VCaP (cell line): ENCODE measurements at regions not wholly inside any gene's neighbourhood (a gene's known extent, or its start where the extent isn't known, plus 50 kb on each side); places are given as distances from the start of the nearest gene placed in this dataset.
A peak's percentile ranks its signal among the peaks of the same experiment; 100 is the strongest.
"Not testable (repeated sequence)": the region's sequence is repeated elsewhere in the genome, so short reads cannot be mapped to it uniquely, and the experiment has no call there.

ENCODE experiments used
- H3K27ac ChIP-seq: fragments of 450-650 bp; 2 replicates; pipeline ENCODE4 v1.5.1; 2017
- TF ChIP-seq, protein P1 (sequence below): fragments of 450-650 bp; conservative IDR thresholded peaks from 2 replicates; pipeline ENCODE4 v1.5.1; 2017; ENCODE audit warnings: mild to moderate bottlenecking, moderate library complexity

DNA sequence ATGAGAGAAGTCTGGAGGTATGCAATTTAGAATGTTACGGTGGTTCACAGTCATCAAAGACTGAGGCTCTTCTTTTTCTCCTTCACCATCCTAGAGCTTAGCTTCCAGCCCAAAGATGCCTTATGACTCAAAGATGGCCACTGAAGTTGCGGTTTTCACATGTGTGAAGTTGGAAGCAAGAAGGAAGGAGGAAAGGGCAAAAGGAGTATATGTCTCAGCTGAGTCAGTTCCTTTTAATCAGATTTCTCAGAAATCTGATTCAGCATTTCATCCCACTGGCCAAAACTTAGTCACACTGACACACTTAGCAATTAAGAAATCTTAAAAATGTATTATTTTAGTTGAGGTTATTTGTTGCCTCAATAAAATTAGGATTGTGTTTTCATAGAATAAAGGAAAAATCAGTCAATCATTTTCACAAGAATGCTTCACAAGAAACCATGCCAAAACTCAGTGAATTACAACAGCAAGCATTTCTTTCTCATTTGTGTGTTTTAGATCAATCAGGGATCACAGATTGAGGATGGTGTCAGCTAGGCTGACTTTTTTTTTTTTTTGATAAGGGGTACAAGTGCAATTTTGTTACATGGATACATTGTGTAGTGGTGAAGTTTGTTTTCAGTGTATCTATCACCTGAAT lies 211.1 kb upstream of the GADL1 start:
- TF ChIP-seq, protein P1, sequence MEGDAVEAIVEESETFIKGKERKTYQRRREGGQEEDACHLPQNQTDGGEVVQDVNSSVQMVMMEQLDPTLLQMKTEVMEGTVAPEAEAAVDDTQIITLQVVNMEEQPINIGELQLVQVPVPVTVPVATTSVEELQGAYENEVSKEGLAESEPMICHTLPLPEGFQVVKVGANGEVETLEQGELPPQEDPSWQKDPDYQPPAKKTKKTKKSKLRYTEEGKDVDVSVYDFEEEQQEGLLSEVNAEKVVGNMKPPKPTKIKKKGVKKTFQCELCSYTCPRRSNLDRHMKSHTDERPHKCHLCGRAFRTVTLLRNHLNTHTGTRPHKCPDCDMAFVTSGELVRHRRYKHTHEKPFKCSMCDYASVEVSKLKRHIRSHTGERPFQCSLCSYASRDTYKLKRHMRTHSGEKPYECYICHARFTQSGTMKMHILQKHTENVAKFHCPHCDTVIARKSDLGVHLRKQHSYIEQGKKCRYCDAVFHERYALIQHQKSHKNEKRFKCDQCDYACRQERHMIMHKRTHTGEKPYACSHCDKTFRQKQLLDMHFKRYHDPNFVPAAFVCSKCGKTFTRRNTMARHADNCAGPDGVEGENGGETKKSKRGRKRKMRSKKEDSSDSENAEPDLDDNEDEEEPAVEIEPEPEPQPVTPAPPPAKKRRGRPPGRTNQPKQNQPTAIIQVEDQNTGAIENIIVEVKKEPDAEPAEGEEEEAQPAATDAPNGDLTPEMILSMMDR = no peak
- H3K27ac ChIP-seq = peak overlapping the region; percentile 46

DNA sequence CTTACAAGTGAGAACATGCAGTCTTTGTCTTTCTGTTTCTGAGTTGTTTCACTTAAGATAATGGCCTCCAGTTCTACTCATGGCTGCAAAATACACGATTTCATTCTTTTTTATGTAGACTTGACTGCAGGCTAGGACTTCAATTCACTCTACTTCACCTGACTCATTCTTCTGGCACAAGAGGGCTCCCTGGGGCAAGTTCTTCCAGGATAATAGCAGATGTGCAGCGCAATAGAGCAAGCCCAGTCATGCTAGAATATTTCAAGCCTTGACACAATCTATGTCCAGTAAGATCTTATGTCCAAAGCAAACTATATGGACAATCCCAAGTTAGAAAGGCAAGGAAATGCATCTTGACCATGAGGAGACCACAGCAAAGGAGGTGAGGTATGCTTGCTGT lies 211.7 kb upstream of the GADL1 start:
- TF ChIP-seq, protein P1 = no peak
- no peak overlapping the region; the same call in 1 of the 2 replicates for H3K27ac ChIP-seq

DNA sequence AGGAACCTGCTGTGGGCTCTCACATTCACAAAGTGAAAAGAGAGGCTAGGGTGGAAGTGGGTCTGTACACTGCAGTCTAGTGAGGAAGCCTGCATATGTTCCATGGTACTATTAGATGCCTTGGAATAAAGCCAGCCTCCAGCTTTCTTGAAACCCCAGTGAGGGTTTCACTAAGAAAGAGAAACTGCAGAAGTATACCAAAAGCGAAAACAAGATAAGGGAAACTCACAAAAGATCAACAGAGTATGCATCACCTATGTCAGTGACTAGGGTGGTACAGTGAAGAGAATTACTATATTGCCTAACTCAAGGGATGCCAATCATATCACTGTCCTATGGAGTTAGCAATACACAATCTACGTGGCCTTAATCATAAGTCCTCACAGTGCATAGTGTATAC lies 212.5 kb upstream of the GADL1 start:
- TF ChIP-seq, protein P1 = no peak
- no peak overlapping the region for H3K27ac ChIP-seq

DNA sequence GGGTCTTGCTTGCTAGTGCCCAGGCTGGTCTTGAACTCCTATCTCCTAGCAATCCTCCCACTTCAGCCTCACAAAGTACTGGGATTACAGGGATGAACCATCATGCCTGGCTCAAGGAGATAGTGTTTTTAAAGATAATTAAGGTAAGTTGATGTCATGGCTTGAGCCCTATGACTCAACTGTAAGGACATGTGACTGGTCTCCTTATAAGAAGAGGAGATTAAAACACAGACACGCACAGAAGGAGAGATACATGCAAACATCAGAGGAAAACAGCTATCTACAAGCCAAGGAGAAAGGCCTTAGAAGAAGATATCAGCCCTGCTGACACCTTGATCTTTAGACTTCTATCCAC lies 220.4 kb upstream of the GADL1 start:
- TF ChIP-seq, protein P1 = no peak
- no peak overlapping the region for H3K27ac ChIP-seq

DNA sequence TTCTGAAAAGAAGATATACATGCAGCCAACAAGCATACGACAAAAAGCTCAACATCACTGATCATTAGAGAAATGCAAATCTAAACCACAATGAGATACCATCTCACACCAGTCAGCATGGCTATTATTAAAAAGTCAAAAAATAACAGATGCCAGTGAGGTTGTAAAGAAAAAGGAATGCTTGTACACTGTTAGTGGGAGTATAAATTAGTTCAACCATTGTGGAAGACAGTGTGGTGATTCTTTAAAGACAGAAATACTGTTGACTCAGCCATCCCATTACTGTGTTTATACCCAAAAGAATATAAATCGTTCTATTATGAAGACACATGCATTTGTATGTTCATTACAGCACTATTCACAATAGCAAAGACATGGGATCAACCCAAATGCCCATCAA lies 221.1 kb upstream of the GADL1 start:
- H3K27ac ChIP-seq = not testable (repeated sequence)

DNA sequence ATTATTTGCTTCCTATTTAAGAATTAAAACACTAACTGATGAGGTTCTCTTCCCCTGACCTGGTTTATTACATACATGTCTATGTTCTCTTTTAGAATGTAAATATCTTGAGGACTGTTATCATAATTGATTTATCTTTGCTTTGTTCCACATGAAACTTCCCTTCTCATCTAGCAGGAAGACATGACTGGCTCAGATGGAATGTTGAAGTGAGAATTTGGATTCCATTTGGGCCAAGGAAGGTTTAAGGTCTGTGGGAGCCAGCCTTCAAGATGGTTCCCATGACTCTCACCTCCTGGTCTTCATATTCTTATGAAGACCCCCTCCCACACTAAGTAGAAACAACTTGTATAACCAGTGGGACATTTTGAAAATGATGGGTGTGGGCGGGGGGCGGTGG lies 222.2 kb upstream of the GADL1 start:
- TF ChIP-seq, protein P1 = no peak
- H3K27ac ChIP-seq = no peak overlapping the region

DNA sequence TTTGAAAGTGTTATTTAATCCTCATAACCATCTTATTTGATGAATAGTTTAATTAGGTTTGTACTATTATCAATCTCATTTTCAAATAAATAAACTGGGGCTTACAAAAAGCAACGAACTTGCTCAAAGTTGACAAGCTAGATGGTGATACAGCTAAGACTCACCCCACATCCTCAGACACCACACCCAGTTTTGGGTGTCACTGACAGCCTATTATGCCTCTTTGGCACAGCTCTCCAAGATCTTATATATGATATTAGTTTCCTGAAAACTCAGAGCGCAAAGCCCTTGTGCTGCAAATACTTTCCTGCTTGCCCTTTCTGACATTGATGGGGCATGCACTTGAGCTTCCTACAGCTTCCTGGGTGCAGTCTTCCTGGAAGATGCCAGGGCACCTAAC lies 223.4 kb upstream of the GADL1 start:
- TF ChIP-seq, protein P1 = no peak
- H3K27ac ChIP-seq = no peak overlapping the region

DNA sequence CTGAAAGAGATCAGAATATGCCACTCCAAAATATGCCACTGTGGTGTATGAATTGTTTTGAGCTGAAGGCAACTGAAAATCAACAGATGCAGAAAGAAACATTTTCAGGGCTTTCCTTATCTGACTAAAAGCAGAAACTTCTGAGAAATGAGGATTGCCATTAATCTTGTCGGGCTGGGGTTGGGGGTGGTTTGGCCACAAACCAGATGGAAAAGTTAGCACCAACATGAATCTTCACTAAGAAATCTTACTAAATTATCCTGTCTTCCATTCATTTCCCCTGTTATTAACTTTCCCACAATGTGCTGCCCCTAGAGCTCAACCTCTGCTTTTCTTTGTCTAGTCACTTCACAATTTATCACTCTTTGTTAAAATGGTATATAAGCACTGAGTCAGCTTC lies 229.9 kb upstream of the GADL1 start:
- H3K27ac ChIP-seq = no peak overlapping the region
- TF ChIP-seq, protein P1 = no peak
